HFFc6 (cell line): ENCODE measurements at regions not wholly inside any gene's neighbourhood (a gene's known extent, or its start where the extent isn't known, plus 50 kb on each side); places are given as distances from the start of the nearest gene placed in this dataset.

Experiments used
- DNase-seq: peaks from one replicate; pipeline ENCODE4 v3.0.0-alpha.2; 2018
- H3K27ac Mint-ChIP-seq: 2 replicates; pipeline ENCODE4 v1.8.0; 2020; ENCODE audit warnings: mild to moderate bottlenecking, mixed read lengths
- H3K27me3 Mint-ChIP-seq: 2 replicates; pipeline ENCODE4 v1.8.0; 2021; ENCODE audit warnings: mild to moderate bottlenecking, moderate library complexity, mixed read lengths; ENCODE audit not compliant: insufficient read depth
- H3K36me3 Mint-ChIP-seq: 2 replicates; pipeline ENCODE4 v1.8.0; 2021; ENCODE audit warnings: low read depth, mixed read lengths
- H3K4me1 Mint-ChIP-seq: 2 replicates; pipeline ENCODE4 v1.8.0; 2020; ENCODE audit warnings: low read depth, mixed read lengths
- H3K4me3 Mint-ChIP-seq: 2 replicates; pipeline ENCODE4 v1.8.0; 2020; ENCODE audit warnings: mild to moderate bottlenecking, moderate library complexity, mixed read lengths
- H3K9me3 Mint-ChIP-seq: 2 replicates; pipeline ENCODE4 v1.8.0; 2020; ENCODE audit warnings: mild to moderate bottlenecking, mixed read lengths
- TF ChIP-seq, protein P1 (sequence below): fragments of 200-600 bp; sonication (generic); IDR thresholded peaks from 2 replicates; pipeline ENCODE4 v1.5.0; 2021; ENCODE audit warnings: antibody characterized with exemption, mild to moderate bottlenecking

DNA sequence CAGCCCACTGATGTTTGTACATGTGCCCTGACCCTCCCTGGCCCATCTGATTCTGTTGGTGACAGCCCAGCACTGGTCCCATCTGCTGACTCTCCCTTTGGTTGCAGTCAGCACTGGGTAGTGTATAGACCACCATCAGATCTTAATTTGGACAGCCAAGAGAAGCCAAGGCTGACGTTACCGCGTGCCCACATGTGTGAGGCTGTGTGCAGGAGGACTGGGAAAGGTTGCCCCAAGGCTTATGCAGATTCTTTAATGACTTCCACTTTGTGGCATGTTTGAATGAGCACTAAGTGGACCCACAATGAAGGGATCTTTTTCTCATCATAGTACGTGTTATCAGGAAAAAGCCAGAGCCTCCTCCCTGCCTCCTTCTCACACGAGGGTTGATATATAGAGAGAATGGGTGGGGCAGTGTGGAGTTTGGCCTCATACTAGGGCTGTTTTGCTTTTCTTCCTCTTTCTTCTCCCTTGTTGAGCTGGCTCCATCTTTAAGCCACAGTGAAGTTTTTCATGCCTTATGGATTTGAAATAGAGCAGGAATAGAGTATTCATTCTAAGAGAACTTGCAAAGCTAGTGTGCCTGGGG, 93.5 kb downstream of the NAV1 start:
- no peak overlapping the region for H3K27ac Mint-ChIP-seq
- H3K9me3 Mint-ChIP-seq: no peaks in the 10 kb centered on the region
- H3K27me3 Mint-ChIP-seq: no peaks in the 10 kb centered on the region; the same call in 1 of the 2 replicates
- TF ChIP-seq, protein P1, sequence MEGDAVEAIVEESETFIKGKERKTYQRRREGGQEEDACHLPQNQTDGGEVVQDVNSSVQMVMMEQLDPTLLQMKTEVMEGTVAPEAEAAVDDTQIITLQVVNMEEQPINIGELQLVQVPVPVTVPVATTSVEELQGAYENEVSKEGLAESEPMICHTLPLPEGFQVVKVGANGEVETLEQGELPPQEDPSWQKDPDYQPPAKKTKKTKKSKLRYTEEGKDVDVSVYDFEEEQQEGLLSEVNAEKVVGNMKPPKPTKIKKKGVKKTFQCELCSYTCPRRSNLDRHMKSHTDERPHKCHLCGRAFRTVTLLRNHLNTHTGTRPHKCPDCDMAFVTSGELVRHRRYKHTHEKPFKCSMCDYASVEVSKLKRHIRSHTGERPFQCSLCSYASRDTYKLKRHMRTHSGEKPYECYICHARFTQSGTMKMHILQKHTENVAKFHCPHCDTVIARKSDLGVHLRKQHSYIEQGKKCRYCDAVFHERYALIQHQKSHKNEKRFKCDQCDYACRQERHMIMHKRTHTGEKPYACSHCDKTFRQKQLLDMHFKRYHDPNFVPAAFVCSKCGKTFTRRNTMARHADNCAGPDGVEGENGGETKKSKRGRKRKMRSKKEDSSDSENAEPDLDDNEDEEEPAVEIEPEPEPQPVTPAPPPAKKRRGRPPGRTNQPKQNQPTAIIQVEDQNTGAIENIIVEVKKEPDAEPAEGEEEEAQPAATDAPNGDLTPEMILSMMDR: no peak
- H3K36me3 Mint-ChIP-seq: peaks cover 43% of the 10 kb centered on the region
- no peak overlapping the region for H3K4me3 Mint-ChIP-seq
- H3K4me1 Mint-ChIP-seq: peaks cover 86% of the 10 kb centered on the region
- DNase-seq: no peak

DNA sequence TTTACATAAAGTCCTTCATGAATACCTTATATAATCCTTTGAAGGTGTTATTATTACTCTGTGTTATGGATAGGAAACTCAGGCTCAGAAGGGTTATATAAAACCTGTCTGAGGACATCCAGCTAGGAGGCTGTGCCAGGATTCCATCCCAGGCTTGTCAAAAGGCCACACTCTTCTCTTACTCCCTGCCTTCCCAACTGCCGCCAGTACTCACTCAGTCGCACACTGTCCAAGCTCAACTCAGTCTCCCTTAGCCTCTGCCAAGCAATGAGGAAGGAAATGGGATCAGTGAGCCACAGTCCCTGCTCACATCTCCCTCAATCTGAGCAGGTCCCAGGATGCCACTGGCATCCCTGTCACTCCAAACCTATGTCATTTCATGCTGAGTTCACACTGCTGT, 94.4 kb downstream of the NAV1 start:
- H3K27me3 Mint-ChIP-seq: no peaks in the 10 kb centered on the region; the same call in 1 of the 2 replicates
- peaks cover 87% of the 10 kb centered on the region for H3K4me1 Mint-ChIP-seq
- no peak overlapping the region for H3K4me3 Mint-ChIP-seq
- H3K36me3 Mint-ChIP-seq: peaks cover 43% of the 10 kb centered on the region
- no peaks in the 10 kb centered on the region for H3K9me3 Mint-ChIP-seq
- TF ChIP-seq, protein P1: no peak
- peak overlapping the region; percentile 37 for H3K27ac Mint-ChIP-seq
- no peak for DNase-seq

DNA sequence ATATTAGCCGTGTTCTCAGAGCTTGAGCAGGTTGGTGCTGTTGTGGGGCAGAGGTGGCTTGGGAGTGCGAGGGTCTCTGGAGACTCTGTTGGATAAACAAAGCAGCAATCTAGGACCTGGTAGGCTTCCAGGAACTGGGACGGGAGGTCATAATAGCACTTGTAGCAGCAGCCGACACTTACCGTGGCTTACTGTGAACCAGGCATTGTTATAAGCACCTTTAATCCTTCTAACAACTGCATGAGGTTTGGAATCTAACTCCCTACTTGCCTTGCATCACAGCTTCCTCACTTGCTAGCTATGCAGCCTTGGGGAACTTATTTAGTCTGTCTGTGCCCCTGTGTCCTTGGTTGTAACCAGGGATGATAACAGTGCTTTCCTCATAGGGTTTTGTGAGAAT, 94.9 kb downstream of the NAV1 start:
- H3K27ac Mint-ChIP-seq: peak overlapping the region; percentile 45
- no peak overlapping the region for H3K4me3 Mint-ChIP-seq
- H3K36me3 Mint-ChIP-seq: peaks cover 43% of the 10 kb centered on the region
- no peaks in the 10 kb centered on the region; the same call in 1 of the 2 replicates for H3K27me3 Mint-ChIP-seq
- DNase-seq: no peak
- TF ChIP-seq, protein P1: no peak
- no peaks in the 10 kb centered on the region for H3K9me3 Mint-ChIP-seq
- H3K4me1 Mint-ChIP-seq: peaks cover 87% of the 10 kb centered on the region

DNA sequence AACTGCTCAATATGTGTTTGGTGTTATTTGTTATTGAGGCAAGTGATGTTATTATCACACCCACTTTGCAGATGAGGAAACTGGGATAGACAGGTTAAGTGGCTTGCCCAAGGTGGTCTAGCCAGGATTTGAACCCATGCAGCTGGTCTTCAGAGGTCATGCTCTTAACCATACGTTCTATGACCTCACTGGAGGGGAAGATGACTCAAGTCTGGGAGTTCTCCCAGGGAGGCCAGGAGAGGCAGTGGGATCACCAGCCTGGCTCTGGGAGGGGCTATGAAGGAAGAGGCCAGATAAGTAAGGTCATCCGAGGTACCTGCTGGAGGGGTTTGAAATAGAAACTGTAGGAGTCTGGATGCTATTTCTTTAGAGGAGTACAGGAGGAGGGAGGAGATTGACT, 95.3 kb downstream of the NAV1 start:
- no peak for DNase-seq
- H3K9me3 Mint-ChIP-seq: no peaks in the 10 kb centered on the region
- no peaks in the 10 kb centered on the region; the same call in 1 of the 2 replicates for H3K27me3 Mint-ChIP-seq
- no peak overlapping the region for H3K4me3 Mint-ChIP-seq
- H3K36me3 Mint-ChIP-seq: peaks cover 43% of the 10 kb centered on the region
- TF ChIP-seq, protein P1: no peak
- peak overlapping the region; percentile 45 for H3K27ac Mint-ChIP-seq
- H3K4me1 Mint-ChIP-seq: peaks cover 87% of the 10 kb centered on the region

DNA sequence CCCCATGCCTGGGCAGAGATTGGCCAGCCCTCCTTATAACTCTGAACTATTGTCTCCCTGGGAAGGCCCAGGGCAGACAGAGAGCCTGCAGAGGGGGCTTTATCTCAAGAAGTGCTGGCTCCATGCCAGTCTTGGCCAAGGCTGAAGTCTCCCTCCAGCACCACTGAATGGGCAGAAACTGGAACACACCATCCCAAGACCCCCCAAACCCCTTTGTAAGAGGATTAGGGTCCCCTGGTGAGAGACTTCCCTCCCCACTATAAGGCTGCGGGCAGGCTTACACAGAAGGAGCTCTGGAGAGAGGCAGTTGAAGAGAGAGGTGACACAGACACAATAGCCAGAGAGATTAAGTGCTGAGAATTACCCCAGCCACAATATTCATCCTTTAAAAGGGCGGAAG, 97.2 kb downstream of the NAV1 start:
- Mint-ChIP-seq H3K27me3 (no peaks in the 10 kb centered on the region; the same call in 1 of the 2 replicates), H3K4me3 (peak overlapping the region; percentile 70), H3K27ac (peak overlapping the region; percentile 97), H3K9me3 (no peaks in the 10 kb centered on the region), H3K36me3 (peaks cover 40% of the 10 kb centered on the region), H3K4me1 (peaks cover 84% of the 10 kb centered on the region)
- TF ChIP-seq, protein P1: no peak
- DNase-seq: no peak
